ENCODE measurements at regions not wholly inside any gene's neighbourhood (a gene's known extent, or its start where the extent isn't known, plus 50 kb on each side); places are given as distances from the start of the nearest gene placed in this dataset.

DNA sequence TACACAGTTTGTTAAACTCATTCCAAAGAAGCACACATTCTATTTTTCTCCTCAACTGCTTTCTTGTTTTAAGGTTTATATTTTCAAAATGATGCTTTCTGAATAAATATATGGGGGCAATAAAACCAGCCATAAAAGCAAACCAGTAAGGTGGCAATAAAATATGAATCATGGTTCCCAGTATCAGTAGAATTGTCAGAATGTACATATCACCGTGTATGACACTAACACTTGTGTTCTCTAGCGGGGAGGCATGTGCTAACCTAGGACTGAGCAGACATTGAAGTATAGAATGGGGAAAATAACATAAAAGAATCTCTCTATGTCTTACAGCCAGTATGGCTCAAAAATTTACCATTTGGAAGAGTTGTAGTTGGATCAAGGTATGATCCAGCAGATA is 329.9 kb upstream of the ISL1 start:
- Mint-ChIP-seq H3K27me3 (ENCODE audit: low read depth) (no peaks in the 10 kb centered on the region), H3K36me3 (ENCODE audit: insufficient read depth in 1 of 3, low read depth in 3 of 3) (no peaks in the 10 kb centered on the region), H3K4me3 (no peak overlapping the region), H3K9me3 (no peaks in the 10 kb centered on the region), H3K27ac (no peak overlapping the region), H3K4me1 (no peaks in the 10 kb centered on the region)
- no peaks in the 10 kb centered on the region for H3K79me2 ChIP-seq (ENCODE audit: insufficient read depth, low read length)
- H3K9me3 ChIP-seq (ENCODE audit: control insufficient read depth, low read depth, low read length): no peaks in the 10 kb centered on the region
- no peak overlapping the region for H3K56ac ChIP-seq (ENCODE audit: insufficient read length, low read depth, low read length)
- no peak overlapping the region for H3K4me2 ChIP-seq (ENCODE audit: insufficient read depth, insufficient read length, low read length)
- no peak overlapping the region for H2BK5ac ChIP-seq (ENCODE audit: insufficient read length, low read length)
- H3T11ph ChIP-seq (ENCODE audit: low read length): no peak overlapping the region
- H3K4ac ChIP-seq (ENCODE audit: low read depth, low read length): no peak overlapping the region
- H2BK12ac ChIP-seq (ENCODE audit: insufficient read length, low read depth, low read length): no peak overlapping the region
- H3K18ac ChIP-seq (ENCODE audit: insufficient read length, low read depth, low read length): no peak overlapping the region
- H2AK5ac ChIP-seq (ENCODE audit: insufficient read length, low read length): no peak overlapping the region
- no peak for DNase-seq
- H4K8ac ChIP-seq (replicated peaks; ENCODE audit: insufficient read length, low read depth, low read length): no peak overlapping the region
- H3K27me3 ChIP-seq (ENCODE audit: insufficient read depth, low read length): no peaks in the 10 kb centered on the region
- no peak overlapping the region for H3K27ac ChIP-seq (ENCODE audit: insufficient read length, low read depth, low read length)
- no peaks in the 10 kb centered on the region for H4K20me1 ChIP-seq (ENCODE audit: control insufficient read depth, insufficient read depth, insufficient read length)
- no peak overlapping the region for H4K91ac ChIP-seq (ENCODE audit: insufficient read length, low read depth, low read length)
- H3K23ac ChIP-seq (ENCODE audit: insufficient read length, low read depth, low read length): no peak overlapping the region
- H3K9ac ChIP-seq (ENCODE audit: extremely low read depth, insufficient read length, low read length): no peak overlapping the region
- H3K23me2 ChIP-seq (ENCODE audit: insufficient read length, low read depth, low read length, poor library complexity, severe bottlenecking): no peaks in the 10 kb centered on the region
- H2AFZ ChIP-seq (ENCODE audit: low read length): no peak overlapping the region
- TF ChIP-seq, protein P1, sequence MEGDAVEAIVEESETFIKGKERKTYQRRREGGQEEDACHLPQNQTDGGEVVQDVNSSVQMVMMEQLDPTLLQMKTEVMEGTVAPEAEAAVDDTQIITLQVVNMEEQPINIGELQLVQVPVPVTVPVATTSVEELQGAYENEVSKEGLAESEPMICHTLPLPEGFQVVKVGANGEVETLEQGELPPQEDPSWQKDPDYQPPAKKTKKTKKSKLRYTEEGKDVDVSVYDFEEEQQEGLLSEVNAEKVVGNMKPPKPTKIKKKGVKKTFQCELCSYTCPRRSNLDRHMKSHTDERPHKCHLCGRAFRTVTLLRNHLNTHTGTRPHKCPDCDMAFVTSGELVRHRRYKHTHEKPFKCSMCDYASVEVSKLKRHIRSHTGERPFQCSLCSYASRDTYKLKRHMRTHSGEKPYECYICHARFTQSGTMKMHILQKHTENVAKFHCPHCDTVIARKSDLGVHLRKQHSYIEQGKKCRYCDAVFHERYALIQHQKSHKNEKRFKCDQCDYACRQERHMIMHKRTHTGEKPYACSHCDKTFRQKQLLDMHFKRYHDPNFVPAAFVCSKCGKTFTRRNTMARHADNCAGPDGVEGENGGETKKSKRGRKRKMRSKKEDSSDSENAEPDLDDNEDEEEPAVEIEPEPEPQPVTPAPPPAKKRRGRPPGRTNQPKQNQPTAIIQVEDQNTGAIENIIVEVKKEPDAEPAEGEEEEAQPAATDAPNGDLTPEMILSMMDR (conservative IDR thresholded peaks at IDR 0.05): no peak
- H2BK20ac ChIP-seq (ENCODE audit: low read depth, low read length, poor library complexity, severe bottlenecking): no peak overlapping the region
- H2BK15ac ChIP-seq (ENCODE audit: low read depth, low read length): no peak overlapping the region
- H2BK120ac ChIP-seq (ENCODE audit: low read depth, low read length, poor library complexity, severe bottlenecking): no peak overlapping the region
- no peak overlapping the region for H4K5ac ChIP-seq (ENCODE audit: insufficient read length, low read depth, low read length)
- no peak overlapping the region for H3K14ac ChIP-seq (ENCODE audit: insufficient read depth, low read length)
- H3K4me1 ChIP-seq (ENCODE audit: insufficient read depth, low read length): no peaks in the 10 kb centered on the region
- H3K79me1 ChIP-seq (ENCODE audit: insufficient read depth, low read depth, low read length, poor library complexity, severe bottlenecking): no peaks in the 10 kb centered on the region
- no CpG with 5 or more reads among the region's 2 CpGs for WGBS (ENCODE audit: extremely low coverage, insufficient read length, low lambda C conversion rate)
